ENCODE measurements at regions not wholly inside any gene's neighbourhood (a gene's known extent, or its start where the extent isn't known, plus 50 kb on each side); places are given as distances from the start of the nearest gene placed in this dataset.

GRCh38 chr7:7103343-7104313, 78.7 kb upstream of the C1GALT1 start:
- TF ChIP-seq CTCF (IDR thresholded peaks at IDR 0.05; ENCODE audit: insufficient read depth, low read depth, low read length) (peak; percentile 66), EZH2 (IDR thresholded peaks at IDR 0.05; ENCODE audit: insufficient read depth, low read length) (no peak)

All from astrocyte (in vitro differentiated cells and primary cell).